IMR-90 (cell line): ENCODE measurements at regions not wholly inside any gene's neighbourhood (a gene's known extent, or its start where the extent isn't known, plus 50 kb on each side); places are given as distances from the start of the nearest gene placed in this dataset.

Experiments used
- CEBPB ChIP-seq: IDR thresholded peaks from 2 replicates; pipeline ENCODE4 v1.6.1; 2012; ENCODE audit warnings: low read depth, low read length, improper control_type of control experiment
- CTCF ChIP-seq: conservative IDR thresholded peaks from 2 replicates; pipeline ENCODE4 v1.5.1; 2012; ENCODE audit warnings: mild to moderate bottlenecking, low read depth, low read length, improper control_type of control experiment
- FOS ChIP-seq: fragments of 150-350 bp; IDR thresholded peaks from 2 replicates; pipeline ENCODE4 v1.6.1; 2016; ENCODE audit warnings: low read depth, low read length
- MAFK ChIP-seq: IDR thresholded peaks from 2 replicates; pipeline ENCODE4 v1.6.1; 2012; ENCODE audit warnings: low read depth, low read length, improper control_type of control experiment
- MXI1 ChIP-seq: IDR thresholded peaks from 2 replicates; pipeline ENCODE4 v1.6.1; 2012; ENCODE audit warnings: low read depth, mild to moderate bottlenecking, low read length, moderate library complexity, borderline replicate concordance
- POLR2A ChIP-seq: IDR thresholded peaks from 2 replicates; pipeline ENCODE4 v1.6.1; 2012; ENCODE audit warnings: mild to moderate bottlenecking, low read depth, low read length
- RFX5 ChIP-seq: IDR thresholded peaks from 2 replicates; pipeline ENCODE4 v1.8.0; 2012; ENCODE audit warnings: low read depth, mild to moderate bottlenecking, low read length, moderate library complexity
- SMC3 ChIP-seq: fragments of 150-350 bp; IDR thresholded peaks from 2 replicates; pipeline ENCODE4 v1.6.1; 2016; ENCODE audit warnings: low read depth, mild to moderate bottlenecking, antibody characterized with exemption, low read length, moderate library complexity

DNA sequence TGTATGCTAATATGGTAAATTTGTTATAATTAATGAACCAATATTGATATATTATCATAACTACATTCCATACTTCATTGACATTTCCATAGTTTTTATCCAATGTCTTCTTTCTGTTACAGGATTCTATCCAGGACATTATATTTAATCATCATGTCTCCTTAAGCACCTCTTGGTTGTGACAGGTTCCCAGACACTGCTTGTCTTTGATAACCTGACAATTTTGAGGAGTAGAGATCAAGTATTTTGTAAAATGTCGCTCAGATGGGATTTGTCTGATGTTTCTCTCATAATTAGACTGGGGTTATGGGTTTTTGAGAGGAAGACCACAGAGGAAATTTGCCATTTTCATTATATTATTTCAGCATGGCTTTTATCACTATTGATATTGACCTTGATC is 317.4 kb downstream of the PLOD2 start:
- TF ChIP-seq CTCF = no peak
- TF ChIP-seq MXI1 = no peak
- no peak for TF ChIP-seq POLR2A
- TF ChIP-seq MAFK = no peak
- no peak for TF ChIP-seq RFX5
- no peak for TF ChIP-seq CEBPB
- TF ChIP-seq FOS = no peak
- no peak for TF ChIP-seq SMC3
